ENCODE measurements at regions not wholly inside any gene's neighbourhood (a gene's known extent, or its start where the extent isn't known, plus 50 kb on each side); places are given as distances from the start of the nearest gene placed in this dataset.

- DNase-seq (no peak), ATAC-seq (no peak)
- intact Hi-C loops (cut with DNase I): no loop called here
- H3K4me3 ChIP-seq: no peak overlapping the region
- no peak for TF ChIP-seq CTCF (IDR thresholded peaks at IDR 0.05)
- TF ChIP-seq POLR2A (IDR thresholded peaks at IDR 0.05): no peak
- no peak overlapping the region for H3K27ac ChIP-seq
- no peaks in the 10 kb centered on the region for H3K36me3 ChIP-seq
- H3K27me3 ChIP-seq: no peaks in the 10 kb centered on the region
- H3K9me3 ChIP-seq: no peaks in the 10 kb centered on the region
- H3K4me1 ChIP-seq: no peaks in the 10 kb centered on the region
- 40% methylated on average over 4 of the region's 5 CpGs for WGBS (ENCODE audit: insufficient coverage, low coverage, low lambda C conversion rate, missing lambda C conversion rate)
Observed at GRCh38 chr14:53316504-53316903, 163.4 kb upstream of the DDHD1 start.

DNA sequence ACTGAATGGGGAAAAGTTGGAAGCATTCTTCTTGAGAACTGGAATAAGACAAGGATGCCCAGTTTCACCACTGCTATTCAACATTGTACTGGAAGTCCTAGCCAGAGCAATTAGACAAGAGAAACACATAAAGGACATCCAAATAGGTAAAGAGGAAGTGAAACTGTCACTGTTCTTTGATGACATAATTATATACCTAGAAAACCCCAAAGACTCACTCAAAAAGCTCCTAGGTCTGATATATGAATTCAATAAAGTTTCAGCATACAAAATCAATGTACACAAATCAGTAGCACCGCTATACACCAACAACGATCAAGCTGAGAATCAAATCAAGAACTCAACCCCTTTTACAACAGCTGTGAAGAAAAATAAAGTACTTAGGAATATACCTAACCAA, 157.3 kb upstream of the DDHD1 start:
- no peak for DNase-seq
- no peak for ATAC-seq

DNA sequence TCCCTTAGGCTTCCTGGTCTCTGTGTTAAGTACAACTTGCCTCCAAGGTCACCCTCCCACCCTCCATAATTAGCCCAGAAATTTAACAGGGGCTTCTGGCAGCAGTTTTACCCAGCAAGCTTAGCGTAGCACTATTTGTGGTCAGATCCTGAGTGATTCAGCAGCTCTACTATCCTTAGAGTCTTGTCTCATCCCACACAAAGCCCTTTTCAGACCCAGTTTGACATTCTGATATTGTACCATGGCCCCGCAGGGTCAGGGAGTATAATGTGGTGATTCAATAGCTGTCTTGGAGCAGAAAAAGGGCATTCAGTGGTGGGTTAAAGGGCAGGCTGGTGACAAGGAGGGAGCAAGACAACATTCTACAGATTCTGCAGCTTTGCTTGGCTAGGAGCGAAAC, 153.8 kb upstream of the DDHD1 start:
- TF ChIP-seq CTCF (IDR thresholded peaks at IDR 0.05): no peak
- TF ChIP-seq POLR2A (IDR thresholded peaks at IDR 0.05): no peak
- ATAC-seq (no peak), DNase-seq (no peak)
- H3K4me3 ChIP-seq: no peak overlapping the region
- H3K27ac ChIP-seq: no peak overlapping the region
- 55% methylated on average over 3 of the region's 3 CpGs for WGBS (ENCODE audit: insufficient coverage, low coverage, low lambda C conversion rate, missing lambda C conversion rate)
- intact Hi-C loops (cut with DNase I): no loop called here
- H3K36me3 ChIP-seq: no peaks in the 10 kb centered on the region
- H3K9me3 ChIP-seq: no peaks in the 10 kb centered on the region
- no peaks in the 10 kb centered on the region for H3K4me1 ChIP-seq
- H3K27me3 ChIP-seq: no peaks in the 10 kb centered on the region

More for the DNA sequence above, 157.3 kb upstream of the DDHD1 start:
- TF ChIP-seq CTCF (IDR thresholded peaks at IDR 0.05): no peak
- no peak for TF ChIP-seq POLR2A (IDR thresholded peaks at IDR 0.05)
- Histone ChIP-seq H3K4me1 (no peaks in the 10 kb centered on the region), H3K27me3 (no peaks in the 10 kb centered on the region), H3K27ac (no peak overlapping the region), H3K9me3 (no peaks in the 10 kb centered on the region), H3K4me3 (no peak overlapping the region), H3K36me3 (no peaks in the 10 kb centered on the region)
- intact Hi-C loops (cut with DNase I): no loop called here
- 67% methylated on average over 2 of the region's 2 CpGs for WGBS (ENCODE audit: insufficient coverage, low coverage, low lambda C conversion rate, missing lambda C conversion rate)

- H3K4me3 ChIP-seq: peak overlapping the region in 1 of 3 donors; percentile 17
- no peak overlapping the region for H3K27ac ChIP-seq
- WGBS (ENCODE audit: insufficient coverage, low coverage, low lambda C conversion rate, missing lambda C conversion rate): 9% methylated on average over 11 of the region's 11 CpGs
- no peaks in the 10 kb centered on the region for H3K9me3 ChIP-seq
- H3K4me1 ChIP-seq: no peaks in the 10 kb centered on the region
- DNase-seq (peak in 2 of 3 donors; percentile 28 to 52), ATAC-seq (peak; percentile 79 to 95 (median 84))
- H3K36me3 ChIP-seq: no peaks in the 10 kb centered on the region
- TF ChIP-seq POLR2A (IDR thresholded peaks at IDR 0.05) (no peak), CTCF (IDR thresholded peaks at IDR 0.05) (peak; percentile 70 to 80 (median 77))
- intact Hi-C loops (cut with DNase I): no loop called here
- no peaks in the 10 kb centered on the region for H3K27me3 ChIP-seq
Observed at GRCh38 chr14:53306267-53306721, 153.2 kb upstream of the DDHD1 start.
